HG03066 (cell line): ENCODE measurements at regions not wholly inside any gene's neighbourhood (a gene's known extent, or its start where the extent isn't known, plus 50 kb on each side); places are given as distances from the start of the nearest gene placed in this dataset.
"Not testable (repeated sequence)": the region's sequence is repeated elsewhere in the genome, so short reads cannot be mapped to it uniquely, and the experiment has no call there.

ENCODE experiments used
- ATAC-seq: cut with Tn5 transposase; IDR thresholded peaks from one replicate; pipeline ENCODE4 v1.9.1; 2021; ENCODE audit warnings: low read depth; ENCODE audit not compliant: unreplicated experiment

DNA sequence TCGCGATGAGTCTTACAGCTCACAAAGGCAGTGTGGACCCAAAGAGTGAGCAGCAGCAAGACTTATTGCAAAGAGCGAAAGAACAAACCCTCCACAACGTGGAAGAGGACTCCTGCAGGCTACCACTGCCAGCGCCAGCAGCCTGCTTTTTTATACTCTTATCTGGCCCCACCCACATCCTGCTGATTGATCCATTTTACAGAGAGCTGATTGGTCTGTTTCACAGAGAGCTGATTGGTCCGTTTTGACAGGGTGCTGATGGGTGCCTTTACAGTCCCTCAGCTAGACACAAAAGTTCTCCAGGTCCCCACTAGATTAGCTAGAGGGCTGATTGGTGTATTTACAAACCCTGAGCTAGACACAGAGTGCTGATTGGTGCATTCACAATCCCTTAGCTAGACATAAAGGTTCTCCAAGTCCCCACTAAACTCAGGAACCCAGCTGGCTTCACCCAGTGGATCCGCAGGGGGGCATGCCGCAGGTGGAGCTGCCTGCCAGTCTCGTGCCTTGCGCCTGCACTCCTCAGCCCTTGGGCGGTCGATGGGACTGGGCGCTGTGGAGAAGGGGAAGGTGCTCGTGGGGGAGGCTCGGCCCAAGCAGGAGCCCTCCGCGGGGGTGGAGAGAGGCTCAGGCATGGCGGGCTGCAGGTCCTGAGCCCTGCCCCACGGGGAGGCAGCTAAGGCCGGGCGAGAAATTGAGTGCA is 75.7 kb downstream of the QDPR start:
- not testable (repeated sequence) for ATAC-seq

DNA sequence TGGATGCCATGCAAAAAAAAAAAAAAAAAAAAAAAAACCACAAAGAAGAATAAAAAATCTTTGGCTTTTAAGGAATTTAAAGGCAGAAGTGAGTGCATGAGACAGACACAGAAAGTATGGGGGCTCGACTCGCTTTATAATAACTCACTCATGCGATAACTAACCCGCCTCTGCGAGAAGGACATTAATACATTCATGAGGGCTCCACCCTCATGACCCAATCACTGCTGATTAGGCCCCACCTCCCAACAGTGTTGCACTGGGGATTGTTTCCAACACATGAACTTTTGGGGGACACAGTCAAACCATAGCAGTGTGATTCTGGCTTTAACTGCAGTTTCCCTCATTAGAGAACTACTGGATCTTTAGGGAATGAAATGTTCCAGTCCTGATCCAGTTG is 78.1 kb downstream of the QDPR start:
- ATAC-seq: no peak

DNA sequence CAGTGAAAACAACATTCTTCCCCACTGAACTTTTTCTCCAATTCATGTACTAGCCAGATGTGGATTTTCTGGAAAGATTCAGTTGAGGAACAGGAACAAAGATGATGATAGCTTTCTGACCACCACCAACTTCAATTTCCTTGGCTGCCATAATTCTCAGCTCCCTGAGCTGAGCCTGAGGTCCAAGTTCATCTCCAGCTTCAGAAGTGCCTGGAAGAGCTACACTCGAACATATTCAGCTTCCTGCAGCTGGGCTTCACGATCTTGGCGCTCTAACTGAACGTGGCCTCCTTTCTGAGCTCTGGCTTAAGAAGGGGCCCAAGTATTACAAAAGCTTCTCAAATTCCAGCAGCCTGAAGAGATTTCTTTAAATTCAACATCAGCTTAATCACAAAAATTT is 83.9 kb downstream of the QDPR start:
- ATAC-seq: no peak

DNA sequence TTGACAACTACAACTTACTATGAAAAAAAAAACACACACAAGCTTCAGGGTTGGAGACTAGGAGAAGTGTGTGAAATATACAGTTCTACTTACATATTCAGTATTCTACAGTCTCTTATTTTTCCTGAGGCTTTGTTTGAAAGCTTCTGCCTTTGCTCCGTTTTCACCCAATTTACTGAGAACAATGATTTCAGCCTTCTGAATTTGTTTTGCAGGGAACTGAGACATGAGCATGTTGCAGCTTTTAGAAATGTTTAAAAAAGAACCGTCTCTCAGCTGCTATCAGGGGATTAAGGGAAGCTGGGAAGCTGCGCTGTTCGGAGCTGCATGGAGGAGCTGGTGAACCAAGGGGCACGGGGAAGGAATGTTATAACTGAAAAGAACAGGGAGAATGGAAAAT is 85.7 kb downstream of the QDPR start:
- no peak for ATAC-seq

DNA sequence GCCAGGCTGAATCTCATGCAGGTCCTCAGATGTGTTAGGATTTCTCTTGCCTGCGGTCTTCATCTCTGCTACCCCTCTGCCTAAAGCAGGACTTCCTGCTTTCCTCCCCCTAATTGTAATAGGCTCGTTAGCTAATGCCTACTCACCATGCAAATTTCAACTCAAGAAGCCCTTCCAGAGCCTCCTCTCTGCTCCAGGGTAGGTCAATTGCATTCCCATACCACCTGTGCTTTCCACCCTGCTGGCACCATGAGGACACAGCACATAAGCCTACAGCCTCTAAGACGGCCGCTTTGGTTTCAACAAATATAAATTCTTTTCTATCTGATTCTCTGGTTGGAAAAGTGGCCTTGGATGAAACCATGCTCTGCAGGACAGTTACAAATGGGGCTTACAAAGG is 93.9 kb downstream of the QDPR start:
- ATAC-seq: no peak

DNA sequence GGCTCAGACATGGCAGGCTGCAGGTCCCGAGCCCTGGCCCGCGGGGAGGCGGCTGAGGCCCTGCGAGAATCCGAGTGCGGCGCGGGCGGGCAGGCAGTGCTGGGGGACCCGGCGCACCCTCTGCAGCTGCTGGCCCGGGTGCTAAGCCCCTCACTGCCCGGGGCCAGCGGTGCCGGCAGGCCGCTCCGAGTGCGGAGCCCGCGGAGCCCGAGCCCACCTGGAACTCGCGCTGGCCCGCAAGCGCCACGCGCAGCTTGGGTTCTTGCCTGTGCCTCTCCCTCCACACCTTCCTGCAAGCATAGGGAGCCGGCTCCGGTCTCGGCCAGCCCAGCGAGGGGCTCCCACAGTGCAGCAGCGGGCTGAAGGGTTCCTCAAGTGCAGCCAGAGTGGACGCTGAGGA is 97.5 kb downstream of the QDPR start:
- ATAC-seq: no peak

DNA sequence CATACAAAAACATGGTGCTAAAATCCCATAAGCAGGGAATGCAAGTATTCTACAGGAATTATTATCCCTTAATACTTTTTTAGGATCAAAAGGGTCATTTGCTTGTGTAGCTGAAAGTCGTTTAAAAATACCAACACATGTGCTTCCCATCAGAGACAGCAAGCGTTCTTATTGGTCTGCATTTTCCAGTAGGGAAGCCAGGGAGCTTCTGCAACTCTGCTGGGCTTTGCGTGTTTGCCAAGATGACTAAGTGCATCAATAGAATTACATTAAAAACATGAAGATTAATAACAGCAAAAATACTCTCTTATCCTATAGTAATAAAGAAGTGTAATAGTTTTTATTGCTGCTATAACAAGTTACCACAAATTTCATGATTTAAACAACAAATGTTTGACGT is 111.2 kb downstream of the QDPR start:
- no peak for ATAC-seq

DNA sequence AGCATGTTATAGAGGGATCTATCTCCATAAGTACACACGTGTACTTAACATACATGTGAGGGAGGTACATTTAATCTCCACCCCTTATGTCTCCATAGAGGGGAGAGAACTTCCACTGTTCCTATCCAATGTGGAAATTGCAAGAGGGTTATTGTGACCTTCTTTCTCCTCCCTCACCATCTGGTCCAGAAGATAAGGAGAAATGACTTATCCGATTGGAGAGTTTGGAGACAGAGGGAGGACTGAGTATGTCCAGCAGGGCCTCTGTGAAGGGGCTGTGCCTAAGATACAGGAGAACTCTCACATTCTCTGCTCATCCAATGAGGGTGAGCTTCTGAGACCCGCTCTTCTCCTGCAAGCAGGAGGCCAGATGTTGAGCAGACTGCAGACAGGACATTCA is 113.1 kb downstream of the QDPR start:
- no peak for ATAC-seq

DNA sequence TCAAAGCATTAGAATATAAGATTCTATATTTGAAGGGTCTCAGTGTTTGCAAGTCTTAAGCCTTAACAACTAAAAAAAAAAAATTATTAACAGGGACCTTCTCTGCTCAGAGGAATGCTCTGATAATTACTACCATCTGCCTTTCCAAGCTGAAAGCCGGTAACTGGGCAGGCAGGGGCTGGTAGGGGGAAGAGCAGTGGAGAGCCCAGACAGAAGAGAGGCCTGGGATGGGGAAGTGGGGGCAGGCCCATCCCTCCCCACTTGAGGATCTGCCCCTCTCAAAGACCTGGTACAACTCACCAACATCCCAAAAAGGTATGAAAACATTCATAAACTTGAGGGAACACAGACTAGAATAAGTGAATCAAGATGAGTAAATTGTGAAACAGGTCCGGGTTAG is 113.9 kb downstream of the QDPR start:
- ATAC-seq: no peak

DNA sequence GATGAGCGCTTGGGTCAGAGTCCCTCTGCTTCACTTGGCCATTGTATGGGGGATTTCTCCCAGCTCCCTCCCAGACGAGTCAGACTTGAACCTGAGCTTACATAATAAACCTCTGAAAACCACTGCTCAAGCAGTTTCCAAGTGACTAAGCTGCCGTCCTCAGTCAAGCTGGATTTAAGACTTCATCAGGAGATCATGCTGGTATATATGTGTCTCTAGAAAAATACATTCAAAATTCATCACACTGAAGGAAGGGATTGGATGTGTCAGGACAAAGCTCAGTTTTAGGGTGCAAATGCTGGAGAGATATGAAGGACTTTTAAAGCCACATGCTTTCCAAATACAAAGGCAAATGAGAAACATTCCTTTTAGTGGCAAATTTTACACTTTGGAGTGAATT is 114.3 kb downstream of the QDPR start:
- ATAC-seq: no peak

DNA sequence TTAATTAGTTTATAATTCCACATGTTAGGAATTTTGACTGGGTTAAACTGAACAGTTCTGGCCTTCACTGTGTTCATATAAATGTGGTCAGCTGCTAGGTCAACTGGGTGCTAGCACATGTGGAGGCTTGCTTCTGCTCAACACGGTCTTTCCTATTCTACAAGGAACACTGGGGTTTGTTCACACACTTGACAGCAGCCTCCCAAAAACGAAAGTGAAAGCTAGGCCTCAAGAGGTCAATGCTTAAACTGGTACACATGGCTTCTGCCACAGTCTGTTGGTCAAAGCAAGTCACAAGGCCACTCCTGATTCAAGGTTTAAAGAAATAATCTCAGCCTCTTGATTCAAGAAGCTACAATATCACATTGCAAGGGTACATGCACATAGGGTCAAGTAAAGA is 126.5 kb downstream of the QDPR start:
- no peak for ATAC-seq

DNA sequence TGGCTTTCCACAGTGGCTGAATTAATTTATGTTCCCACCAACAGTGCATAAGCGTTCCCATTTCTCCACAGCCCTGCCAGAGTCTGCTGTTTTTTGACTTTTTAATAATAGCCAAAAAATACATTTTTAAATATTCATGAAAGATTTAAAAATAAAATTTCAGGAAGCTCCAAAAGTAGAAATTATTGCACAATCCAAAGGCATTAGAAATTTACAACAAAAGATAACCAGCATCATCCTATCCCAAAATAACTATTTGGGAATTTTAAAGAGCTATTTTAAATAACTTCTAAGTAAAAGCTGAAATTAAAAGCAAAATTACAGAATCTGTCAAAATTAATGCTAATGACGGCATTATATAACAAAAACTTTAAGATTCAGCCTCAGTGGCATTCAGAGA is 131.5 kb downstream of the QDPR start:
- ATAC-seq: no peak

DNA sequence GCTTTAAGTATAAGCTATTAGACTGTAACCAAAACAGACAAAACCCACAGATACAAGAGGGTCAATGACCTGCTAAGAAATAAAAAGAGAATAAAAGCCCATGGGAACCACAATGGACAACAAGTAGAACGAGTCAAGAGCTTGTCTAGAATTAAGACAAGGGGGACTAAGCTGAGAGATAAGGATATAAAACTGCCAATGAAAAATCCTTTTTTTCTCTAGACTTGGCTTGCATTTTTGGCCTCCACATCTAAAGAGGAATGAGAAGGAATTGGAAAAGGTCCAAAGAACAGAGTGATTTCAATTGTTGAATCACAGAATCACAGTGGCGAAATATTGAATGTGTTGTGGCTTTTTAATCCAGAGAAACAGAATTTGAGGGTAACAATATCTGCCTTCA is 135.7 kb downstream of the QDPR start:
- no peak for ATAC-seq

DNA sequence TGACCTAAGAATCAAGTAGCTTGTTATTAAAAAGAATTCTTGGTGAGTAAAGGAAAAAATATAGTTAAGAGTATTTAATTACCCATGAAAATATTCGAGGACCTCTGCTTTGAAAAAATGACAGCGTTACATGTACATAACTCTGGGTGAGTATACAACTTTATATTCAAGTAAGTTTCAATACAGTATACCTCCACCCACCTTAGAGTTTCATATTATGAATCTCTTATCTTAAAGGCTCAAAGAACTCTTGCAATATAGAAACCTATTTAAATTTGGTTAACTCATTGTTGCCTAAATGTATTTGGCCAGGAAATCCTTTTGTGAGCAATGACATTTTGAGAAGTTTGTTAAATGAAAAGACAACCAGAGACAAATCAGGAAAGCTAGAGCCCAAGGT is 138.2 kb downstream of the QDPR start:
- ATAC-seq: no peak

DNA sequence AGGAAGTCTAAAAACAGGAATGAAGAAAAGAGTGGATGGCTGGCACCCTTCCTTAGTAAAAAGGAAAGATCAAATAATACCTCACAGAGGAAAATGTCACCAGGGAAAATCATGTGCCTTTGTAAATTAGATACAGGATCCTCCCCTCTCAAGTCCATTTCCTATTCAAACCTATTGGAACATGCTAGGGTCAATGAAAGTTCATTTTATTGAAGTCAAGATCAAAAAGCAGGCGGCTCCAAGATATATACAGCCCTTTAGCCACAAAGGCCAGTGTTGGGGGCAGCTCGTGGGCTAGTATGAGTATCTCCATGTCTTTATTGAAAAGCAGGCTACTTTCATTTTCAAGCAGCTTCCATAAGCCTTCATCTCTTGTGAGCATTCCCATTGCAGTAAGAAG is 141.1 kb downstream of the QDPR start:
- no peak for ATAC-seq

DNA sequence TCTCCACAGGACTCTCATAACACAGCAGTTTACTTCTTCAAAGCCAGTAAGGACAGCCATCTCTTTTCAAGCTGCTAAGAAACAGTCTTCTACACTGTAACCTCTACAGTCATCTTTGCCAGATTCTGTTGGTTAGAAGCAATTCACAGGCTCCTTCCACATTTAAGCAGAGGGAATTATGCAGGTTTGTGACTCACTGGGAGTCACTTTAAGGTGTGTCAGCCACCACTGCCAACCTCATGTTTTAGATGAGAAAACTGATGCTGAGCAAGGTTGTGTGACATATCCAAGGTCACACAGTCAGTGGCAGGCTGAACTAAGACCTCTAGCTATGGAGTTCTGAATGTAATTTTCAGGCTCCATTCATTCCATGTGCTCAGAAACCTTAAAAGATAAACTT is 143.5 kb downstream of the QDPR start:
- no peak for ATAC-seq

DNA sequence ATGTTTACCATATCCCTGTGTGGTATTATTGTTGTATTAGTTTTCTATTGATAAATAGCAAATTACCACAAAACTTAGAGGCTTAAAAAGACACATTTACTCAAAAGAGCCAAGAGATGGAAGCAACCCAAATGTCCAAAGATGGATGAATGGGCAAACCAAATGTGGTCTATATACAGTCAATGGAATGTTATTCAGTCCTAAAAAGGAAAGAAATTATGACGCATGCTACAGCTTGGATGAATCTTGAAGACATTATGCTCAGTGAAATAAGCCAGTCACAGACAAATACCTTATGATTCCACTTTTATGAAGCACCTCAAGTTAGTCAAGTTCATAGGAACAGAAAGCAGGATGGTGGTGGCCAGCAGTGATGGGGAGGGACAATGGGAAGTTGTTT is 144.7 kb downstream of the QDPR start:
- ATAC-seq: no peak

DNA sequence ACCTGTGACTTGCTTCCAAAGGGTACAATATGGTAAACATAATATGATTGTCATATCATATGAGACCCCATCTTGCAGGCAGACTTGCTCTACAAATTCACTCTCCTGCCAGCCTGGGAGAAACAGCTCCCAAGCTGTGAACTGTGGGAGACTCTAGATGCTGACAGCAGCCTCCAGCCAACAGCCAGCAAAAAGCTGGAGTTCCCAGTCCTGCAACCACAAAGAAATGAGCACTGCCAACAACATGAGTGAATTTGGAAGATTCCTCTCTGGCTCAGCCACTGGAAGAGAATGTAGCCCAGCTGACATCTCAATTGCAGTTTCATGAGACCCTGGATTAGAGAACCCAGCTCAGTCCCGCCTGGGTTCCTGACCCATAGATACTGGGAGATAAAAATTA is 145.4 kb downstream of the QDPR start:
- no peak for ATAC-seq

DNA sequence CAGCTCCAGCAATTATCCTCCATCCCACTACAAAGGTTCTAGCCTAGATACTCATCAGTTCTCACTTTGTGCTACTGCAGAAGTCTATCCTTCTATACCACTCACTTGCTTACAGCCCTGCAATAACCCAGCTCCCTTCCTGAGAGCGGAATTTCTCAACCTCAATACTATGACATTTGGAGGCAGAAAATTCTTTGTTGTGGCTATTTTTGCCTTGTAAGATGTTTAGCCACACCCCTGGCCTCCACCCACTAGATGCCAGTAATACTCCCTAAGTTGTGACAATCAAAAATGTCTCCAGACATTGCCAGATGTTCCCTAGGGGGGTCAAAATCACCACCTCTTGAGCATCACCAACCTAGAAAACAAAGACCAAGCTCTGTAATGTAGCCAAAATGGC is 149.5 kb downstream of the QDPR start:
- ATAC-seq: no peak

DNA sequence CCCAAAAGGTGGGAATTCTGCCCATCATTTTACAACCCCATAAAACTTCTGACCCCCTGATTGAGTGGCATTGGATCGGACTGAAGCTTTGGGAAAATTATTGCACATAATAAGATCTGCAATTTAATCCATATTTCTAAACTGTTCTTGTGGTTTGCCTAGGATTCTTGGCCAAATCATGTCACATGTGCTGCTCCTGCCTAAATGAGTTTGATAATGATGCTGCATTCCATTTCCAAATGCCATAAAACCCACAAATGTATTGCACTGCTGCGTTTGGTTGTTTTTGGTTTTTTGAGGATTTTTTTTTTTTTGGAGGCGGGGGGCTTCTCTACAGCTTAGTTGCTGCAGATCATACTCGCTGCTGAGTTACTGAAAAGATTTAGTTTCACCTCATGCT is 153.6 kb downstream of the QDPR start:
- ATAC-seq: no peak

DNA sequence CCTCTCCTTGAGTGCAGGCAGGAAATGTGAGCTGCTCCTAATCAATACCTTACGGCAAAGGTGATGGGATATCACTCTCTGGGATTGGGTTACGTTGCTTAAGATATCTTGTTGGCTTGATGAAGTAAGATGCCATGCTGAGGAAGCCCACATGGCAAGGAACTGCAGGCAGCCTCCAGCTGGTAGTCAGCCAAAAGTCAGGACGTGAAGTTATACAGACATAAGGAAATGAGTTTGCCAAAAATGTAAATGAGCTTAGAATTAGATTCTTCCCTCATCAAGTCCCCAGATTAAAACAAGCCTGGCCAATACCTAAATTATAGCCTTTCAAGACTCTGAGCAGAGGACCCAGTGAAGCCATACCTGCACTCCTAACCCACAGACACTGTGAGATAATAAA is 155.0 kb downstream of the QDPR start:
- no peak for ATAC-seq

DNA sequence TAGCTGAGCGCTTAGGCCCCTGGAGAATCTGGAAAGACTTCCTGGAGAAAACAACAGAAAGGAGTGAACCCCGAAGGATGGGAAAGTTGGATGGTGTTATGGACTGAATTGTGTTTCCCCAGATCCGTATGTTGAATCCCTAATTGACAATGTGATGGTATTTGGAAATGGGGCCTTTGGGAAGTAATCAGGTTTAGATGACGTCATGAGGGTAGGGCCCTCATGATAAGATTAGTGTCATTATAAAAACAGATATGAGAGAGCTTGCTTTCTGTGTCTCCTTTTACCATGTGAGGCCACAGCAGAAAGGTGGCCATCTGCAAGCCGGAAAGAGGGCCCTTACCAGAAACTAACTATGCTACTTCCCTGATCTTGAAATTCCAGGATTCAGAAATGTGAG is 159.5 kb downstream of the QDPR start:
- no peak for ATAC-seq

DNA sequence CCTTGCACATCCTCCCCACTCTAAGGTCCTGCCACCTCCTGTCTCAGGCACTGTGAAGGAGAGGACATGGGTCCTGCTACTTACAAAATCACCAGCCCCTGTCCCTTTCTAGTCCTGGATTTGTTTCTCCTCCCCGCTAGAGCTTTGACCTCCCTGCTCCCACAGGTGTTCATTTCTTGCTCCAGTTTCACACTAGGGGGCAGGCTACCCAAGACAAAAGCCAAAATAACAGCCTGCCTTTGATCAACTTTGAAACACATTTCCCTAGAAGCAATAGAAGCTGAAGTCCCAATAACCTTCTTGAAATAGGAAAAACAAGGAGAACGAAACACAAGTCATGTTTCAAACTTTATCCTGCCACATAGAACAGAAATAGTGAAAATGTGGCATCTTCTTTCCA is 164.4 kb downstream of the QDPR start:
- no peak for ATAC-seq
